Activated CD4-positive, alpha-beta T cell treated with anti-CD3 and anti-CD28 coated beads, Interleukin-2, amount 50 U/mL, for 4 hours (primary cell): ENCODE measurements at regions not wholly inside any gene's neighbourhood (a gene's known extent, or its start where the extent isn't known, plus 50 kb on each side); places are given as distances from the start of the nearest gene placed in this dataset.

ENCODE experiments used
- DNase-seq, 2 experiments: peaks; one replicate each; pipeline ENCODE4 v3.0.0-alpha.2; 2020

DNA sequence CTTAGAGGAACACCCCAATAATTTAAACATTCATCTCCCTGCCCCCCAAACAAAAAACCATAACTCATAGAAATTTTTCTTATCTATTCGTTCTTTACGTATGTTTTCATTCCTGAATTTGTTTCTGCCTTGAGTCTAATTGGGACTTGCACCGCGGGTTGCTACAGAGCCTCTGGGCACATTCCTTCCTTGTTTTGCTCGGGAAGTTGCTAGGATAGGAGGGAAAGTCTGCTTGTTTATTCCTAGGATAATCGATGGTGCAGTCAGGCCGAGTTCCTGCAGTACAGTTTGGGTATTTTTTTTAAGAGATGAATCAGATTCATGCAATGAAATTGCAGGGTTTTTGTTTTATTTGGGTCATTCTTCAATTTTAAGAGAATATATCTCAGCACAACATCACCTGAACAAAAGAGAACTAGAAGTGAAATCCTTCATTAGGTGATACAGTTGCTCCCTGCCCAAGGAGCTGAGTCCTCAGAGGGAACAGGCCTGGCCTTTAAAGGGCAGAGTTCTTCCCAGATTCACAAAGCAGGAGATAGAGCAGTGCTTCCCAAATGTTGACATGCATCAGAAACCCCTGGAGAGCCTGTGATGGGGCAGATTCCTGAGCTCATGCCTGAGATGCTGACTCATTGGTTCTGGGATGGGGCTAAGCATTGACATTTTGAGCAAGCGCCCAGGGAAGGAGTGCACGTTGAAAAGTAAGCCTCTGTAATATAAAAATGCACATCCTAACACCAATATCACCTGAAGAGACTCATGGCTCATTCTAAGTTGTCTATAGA is 114.9 kb upstream of the FAM9B start:
- DNase-seq: no peak

DNA sequence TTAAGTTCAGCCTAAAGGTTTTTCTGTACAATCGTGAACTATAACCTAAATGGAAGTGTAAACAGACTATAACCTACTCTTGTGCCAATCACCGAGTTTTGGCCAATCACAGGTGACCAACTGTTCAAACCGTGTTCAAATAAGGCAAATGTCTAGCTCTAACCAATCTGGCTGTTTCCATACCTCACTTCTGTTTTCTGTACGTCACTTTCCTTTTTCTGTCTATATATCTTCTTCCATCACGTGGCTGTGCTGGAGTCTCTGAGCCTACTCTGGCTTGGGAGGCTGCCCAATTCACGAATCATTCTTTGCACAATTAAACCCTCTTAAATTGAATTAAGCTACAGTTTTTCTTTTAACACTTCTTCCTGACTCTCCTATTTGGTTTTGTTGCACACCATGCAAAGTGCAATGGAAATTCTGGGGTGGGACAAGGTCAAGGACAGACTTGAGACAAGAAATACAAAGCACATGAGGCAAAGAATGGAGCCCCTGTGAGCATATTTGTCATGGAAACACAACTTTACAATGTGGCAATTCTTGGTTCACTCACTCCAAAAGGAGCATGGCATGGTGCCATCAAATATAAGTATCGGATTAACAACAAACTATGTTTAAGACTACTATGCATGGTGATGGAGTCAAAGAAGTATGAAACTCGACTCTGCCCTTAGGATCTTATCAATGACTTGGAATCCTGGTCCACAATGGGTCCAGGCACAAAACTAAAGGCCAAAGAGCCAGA is 115.7 kb upstream of the FAM9B start:
- no peak for DNase-seq

DNA sequence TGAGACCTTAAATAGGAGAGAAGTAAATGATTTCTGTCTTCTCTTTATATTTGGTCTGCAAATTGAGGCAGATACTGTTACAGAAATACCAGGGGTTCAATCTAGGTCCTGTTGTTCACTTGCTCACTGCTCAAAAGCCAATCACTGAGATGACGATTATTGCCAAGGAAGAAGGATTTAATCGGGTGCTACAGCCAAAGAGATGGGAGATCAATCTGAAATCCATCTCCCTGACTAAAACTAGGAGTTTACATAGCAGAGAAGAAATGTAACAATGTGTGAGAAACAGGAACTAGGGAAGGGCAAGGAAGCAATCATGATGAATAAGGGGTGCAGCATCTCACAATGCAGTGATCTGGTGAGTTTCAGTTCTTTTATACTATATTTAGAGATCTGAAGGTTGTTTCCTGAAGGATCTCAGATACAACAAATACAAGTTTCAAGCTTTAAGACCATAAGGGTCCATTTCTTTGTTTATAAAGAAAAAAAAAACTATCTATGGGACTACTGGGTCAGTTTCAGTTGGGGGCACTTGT is 117.9 kb upstream of the FAM9B start:
- no peak for DNase-seq

DNA sequence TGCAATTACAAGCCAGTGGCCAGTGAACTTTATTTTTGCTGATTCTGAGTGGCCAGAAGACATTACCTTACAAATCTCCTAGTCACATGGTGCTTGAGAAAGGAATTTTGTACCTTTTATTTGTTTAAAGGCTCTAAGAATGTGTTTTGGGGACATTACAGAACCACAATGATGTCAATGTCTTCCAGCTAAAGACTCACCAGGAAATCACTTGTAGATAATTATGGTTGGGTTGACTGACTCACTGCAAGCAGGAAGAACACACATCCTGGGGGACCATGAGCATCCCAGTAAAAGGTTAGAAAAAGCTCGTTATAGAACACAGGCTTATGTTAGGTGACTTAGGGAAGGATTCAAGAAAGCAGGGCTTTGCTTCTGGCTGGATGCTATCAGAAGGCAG is 119.4 kb upstream of the FAM9B start:
- DNase-seq: no peak

DNA sequence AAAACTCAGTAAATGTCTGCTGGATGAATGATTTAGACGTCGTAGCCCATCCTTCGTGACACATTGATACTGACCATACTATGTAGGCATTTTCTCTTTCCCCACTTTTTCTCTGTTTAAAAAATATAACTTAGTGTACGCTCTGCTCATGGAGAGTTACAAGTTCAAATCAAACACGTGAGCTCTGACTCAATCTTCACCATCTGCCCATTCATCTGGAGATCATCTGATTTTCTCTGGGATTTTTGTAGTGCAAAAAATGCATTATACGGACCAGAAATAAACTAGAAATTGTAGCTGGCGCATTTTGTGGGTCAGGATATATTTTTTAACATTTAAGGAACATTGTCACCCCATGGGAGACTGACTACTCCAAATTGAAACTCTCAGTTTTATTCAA is 124.7 kb upstream of the FAM9B start:
- no peak for DNase-seq

DNA sequence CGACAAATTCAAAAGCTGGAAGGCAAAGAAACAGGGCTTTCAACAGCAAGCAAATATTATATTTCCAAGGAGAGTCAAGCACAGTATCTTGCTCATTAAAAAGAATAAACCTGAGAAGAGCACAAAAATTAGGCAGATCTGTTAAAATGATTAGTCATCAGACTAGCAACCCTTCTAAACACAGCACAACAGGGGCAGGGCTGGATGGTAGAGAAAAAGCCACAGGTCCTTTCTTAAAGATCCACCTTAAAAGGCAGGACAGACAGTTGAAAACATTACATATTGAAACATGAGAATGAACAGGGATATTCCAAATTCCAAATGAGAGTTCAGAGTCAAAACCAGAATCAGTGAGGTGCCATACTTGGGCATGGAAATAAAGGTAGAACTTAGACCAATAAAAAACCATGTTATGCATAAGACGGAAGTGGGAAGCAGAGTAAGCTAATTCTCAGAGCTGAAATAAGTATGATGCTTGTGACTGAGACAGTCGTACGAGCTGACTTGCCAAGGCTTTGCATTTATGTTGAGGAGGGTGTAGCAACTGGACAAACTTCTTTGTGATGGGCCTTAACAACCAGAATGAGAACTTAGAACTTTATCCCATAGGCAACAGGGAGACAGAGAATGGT is 126.9 kb upstream of the FAM9B start:
- DNase-seq: no peak

DNA sequence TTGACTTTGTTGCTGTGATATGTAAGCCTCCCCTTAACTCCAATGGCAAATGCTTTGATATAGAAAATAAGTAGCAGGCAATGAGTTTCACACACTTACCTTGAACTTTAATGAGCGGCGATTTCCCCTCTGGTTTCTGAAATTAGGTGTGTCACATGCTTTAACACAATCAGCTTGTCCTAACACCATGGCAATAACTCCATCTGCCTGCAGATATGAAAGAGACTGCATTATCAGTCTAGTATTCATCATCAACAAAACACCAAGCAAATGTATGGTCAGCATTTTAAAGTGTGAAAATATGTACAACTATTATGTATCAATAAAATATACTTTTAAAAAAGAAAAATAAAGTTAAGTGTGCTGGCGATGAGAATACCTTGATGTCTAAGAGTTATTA is 128.8 kb upstream of the FAM9B start:
- DNase-seq: no peak

DNA sequence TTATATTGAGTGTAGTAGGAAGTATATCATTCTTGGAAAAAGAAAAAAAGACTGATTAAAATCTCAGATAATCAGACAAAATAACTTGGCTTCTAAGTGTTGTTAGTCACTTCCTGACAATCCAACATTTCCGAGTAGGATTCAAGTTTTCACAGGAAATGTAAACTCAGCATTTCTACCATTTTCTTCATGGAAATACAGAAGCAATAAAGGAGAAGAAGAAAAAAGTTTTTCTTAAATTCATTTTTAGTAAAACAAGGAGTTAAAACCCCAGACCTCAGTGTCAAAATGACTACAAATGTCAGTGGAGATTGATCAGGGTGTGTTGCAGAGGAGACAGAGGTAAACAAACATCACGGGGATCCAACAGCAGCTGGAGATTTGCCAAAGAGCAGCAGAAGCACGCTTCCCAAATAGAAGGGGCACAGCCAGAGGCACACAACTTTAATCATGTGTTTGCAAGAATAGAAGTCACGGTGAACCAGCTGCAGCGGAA is 129.3 kb upstream of the FAM9B start:
- DNase-seq: no peak

DNA sequence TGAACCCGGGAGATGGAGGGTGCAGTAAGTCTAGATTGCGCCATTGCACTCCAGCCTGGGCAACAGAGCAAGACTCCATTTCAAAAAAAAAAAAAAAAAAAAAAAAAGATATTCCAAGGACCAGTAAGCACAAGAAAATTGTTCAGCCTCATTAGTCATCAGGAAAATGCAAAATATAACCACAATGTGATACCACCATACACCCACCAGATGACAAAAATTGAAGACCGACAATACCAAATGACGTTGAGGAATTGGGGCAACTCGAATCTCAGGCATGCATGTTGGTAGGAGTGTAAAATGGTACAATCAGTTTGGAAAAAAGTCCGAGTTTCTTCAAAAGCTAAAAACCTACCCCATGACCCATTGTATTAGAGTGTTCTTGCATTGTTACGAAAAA is 130.2 kb upstream of the FAM9B start:
- no peak for DNase-seq

DNA sequence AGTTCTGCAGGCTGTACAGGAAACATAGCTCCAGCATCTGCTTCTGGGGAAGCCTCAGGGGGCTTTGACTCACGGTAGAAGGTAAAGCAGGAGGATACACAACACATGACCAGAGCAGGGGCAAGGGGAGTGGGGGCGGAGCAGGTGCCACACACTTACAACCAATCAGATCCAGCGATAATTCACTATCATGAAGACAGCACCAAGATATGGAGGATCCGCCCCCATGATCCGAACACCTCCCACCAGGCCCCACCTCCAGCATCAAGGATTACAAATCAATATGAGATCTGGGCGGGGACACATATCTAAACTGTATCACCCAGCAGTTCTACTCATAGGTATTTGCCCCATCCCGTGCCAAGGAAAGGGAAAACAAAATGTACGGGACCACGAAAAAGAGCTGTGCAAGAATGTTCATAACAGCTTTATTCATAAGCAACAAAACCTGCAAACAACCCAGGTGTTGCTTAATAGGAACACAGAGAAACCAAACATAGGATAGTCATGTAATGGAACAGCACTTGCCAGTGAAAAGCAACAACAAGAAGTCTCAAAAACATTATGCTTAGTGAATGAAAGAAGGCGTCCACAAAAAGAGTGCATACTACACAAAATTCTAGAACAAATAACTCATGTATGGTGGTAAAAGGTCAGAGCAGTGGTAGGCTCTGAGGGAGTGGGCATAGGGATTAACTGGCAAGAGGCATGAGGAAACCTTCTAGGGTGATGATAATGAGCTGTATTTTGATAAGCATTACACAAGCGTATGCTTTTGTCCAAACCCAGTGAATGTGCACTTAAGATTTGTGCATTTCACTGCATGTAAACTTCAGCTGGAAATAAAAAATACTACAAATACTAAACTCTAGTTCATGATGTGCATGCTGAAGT is 130.9 kb upstream of the FAM9B start:
- DNase-seq: no peak

DNA sequence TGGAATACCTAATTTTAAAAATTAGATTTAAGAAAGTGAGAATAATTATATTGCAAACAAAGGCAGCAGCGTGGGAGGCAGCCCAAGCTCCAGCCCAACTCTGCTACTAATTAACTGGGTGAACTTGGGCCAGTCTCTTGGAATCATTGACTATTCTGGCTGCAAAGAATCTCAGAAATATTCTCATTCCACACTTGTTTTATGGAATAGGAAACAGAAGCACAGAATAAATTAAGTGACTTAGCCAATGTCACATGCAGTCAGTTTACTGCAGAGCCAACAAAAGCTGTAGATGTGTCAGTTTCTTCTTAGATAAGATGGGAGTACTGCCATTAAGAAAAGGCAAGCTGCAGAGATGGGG is 132.6 kb upstream of the FAM9B start:
- no peak for DNase-seq

DNA sequence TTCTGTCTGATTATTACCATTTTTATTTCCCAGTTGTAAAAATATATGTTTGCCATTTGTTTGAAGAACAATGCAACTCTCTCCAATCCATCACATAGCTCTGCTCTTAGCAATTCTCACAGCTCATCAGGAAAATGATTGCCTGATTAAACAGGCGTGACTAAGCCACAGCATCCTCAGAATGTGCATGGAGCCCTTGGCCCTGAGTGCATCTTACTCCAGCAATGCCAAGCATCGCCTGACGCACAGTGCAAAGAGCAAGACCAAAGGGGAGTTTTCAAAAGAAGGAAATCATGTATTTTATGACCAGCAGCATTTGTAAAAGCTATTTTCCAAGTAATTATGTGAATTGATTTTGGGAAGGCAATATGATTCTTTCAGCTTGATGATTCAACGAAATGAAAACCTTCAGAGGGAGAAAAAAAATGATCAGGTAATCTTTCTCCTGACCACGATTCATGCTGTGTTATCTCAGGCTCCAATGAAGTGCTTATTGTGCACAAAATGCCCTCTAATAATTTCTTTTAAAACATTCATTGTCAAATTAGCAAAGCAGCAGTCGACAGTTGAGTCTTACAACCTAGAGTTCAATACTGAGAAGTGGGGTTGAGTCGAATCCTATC is 138.0 kb upstream of the FAM9B start:
- DNase-seq: no peak

DNA sequence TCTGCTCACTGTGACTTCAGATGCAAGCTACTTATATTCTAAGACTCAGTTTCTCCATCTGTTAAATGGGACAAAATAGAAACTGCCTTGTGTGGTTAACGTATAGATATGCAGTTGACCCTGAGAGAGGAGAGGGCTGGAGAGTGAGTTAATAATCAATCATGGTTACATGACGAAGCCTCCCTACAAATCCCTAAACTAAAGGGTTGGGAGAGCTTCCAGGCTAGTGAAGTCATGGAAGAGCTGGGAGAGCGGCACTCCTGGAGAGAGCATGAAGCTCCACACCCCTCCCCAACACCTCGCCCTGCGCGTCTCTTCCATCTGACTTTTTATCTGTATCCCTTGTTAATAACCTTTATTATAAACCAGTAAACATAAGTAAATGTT is 138.5 kb upstream of the FAM9B start:
- DNase-seq: no peak

DNA sequence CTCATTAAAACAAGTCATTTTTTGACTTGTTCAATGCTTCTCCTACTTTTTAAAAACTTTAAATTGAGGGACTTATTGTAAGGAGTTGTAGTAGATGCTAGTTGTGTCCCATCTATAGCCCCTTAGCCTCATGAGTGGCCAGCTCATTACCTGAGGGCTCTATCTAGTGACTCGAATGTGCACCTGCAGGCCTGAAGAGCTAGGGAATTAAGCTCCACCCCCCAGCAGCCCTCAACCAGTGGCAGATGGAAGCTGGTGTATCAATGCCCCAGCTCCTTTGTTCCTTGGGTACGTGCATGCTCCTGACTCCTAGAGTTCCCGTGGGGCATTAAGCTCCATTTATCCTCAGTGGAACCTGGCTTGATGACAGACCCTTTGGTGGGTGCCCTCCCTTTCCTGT is 146.7 kb upstream of the FAM9B start:
- no peak for DNase-seq

DNA sequence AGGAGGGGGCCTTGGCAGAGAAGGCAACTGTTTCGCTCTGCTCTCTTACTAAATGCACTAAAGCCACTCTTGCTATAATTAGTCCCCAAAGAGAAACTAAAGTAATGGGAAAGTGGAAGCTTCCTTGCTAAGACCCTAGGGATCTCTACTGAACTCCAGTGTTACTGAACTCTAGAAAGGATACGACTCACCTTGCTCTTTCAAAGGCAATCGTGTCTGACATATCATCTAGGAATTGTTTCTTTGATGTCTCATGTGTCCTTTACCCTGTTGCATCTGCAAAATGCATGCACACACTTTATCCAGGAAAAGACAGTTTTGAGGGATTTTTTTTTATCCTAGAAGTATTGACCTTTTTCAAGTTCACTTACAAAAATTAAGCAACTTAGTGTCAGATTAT is 148.1 kb upstream of the FAM9B start:
- DNase-seq: no peak

DNA sequence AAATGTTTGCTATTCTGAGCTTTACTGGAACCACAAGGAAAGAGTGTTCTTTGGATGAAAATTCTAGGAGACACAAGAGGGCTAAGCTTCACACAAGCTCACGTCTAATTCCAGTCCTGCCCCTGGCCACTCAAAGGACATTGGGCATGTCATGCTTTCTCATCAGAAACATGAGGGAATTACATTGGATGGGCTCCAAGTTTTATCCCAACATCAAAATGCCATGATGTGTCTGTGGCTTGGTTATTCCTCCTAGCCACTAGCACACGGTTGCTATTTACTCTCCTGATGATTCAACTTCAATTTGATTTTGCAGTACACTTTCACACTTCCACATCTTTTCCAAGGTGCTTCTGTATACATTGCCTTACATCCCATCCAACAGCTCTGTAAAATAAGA is 149.6 kb upstream of the FAM9B start:
- DNase-seq: no peak

DNA sequence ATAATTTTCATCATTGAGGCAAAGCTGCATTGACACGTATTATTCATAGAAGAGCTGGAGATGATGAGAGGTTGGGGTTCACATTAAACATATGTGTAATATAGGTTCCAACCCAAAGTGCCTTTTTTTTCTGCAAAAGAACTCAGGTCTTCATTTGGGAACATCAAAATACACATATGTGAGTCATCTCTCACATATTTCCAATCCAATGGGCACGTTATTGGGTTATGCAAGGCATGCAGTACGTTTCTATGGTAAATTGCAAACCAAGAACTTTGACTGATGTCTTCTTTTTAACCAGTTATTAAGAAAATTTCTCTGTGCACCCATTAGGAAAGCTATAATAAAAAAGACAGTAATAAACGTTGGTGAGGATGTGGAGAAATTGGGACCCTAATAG is 150.3 kb upstream of the FAM9B start:
- DNase-seq: no peak

DNA sequence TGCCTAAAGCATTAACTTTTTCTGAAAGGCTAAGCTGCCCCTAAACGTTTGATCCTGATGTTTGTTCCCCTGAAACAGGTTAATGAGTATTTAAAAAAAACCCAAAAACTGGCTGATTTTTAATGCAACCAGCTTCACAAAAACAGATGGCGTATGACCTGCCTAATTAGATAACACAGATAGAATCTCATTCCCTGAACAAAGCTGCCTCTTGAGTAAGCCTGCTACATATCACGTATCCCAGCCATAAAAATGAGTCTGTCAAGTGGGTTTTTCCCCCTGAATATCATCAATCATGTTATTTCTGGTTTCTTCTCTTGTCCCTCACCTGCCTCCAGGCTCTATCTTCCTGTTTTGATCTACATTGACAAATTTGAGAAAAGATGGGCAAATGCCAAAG is 154.2 kb upstream of the FAM9B start:
- DNase-seq: no peak

DNA sequence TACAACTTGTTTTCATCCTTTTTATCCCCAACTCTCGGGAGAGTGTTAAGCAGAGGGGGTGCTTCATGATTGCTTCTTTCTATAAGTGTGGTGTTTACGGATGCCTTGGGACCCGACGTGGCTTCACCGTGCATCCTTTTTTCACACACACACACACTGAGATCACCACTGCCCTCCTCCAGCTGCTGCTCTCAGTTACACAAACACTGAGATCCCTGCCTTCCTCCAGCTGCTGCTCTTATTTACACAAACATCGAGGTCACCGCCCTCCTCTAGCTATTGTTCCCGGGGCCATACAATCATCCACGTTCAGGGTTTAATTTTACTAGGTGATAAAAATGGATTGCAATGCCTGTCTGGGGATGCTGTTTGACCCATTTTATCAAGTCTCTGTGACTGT is 155.4 kb upstream of the FAM9B start:
- no peak for DNase-seq

DNA sequence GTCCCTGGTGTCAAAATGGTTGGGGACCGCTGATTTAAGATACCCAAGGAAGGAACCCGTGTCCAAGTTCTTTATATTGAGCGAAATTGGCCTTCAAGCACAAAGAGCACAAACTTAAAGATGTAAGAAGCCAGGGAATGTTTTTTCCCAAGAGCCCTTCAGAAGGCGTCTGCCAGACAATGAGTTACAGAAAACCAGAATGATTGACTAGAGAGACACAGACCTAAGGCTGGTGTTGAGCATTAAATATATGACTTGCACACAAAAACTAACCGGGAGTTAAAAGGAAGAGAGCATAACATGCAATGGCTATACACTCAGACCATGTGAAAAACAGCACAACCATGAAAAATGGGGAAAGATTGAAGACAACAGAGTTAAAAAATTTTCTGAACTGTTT is 157.5 kb upstream of the FAM9B start:
- no peak for DNase-seq

DNA sequence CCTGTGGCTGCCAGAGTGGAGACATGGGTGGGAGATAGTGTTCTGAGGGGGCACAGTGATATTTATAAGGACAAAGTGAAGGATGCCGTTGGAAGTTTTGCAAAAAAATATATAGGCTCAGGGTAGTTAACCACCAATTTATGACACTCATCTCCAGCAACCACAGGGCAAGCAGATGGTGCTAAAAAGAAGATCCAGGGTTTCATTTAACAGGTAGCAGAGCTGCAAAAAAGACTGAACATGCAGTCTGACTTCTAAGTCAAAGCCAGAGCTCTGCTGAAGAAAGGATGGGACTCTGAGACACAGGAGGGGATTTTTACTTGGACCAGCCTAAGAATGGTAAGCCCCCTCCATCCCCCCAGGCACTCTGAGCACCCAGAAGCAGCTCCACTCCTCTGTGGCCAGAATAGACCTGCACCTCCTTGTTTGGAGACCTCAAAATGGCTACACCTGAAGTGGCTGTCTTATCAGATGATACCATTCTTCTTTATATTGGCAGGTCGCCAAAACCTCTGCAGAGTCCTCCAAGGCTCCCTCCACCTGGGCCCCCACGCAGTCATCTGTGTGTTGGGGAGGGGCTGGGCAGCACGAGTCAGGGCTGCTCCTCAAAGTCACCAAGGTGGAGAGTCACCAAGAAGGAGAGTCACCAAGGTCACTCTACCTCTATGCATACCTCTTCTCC is 161.4 kb upstream of the FAM9B start:
- DNase-seq: no peak
